Epithelial cell of proximal tubule (primary cell): ENCODE measurements at regions not wholly inside any gene's neighbourhood (a gene's known extent, or its start where the extent isn't known, plus 50 kb on each side); places are given as distances from the start of the nearest gene placed in this dataset.

Experiments used
- DNase-seq: peaks from one replicate; pipeline ENCODE4 v3.0.0-alpha.2; 2011; ENCODE audit warnings: low read depth
- H3K4me3 ChIP-seq: 2 replicates; pipeline ENCODE4 v1.5.1; 2011; ENCODE audit warnings: low read depth, mild to moderate bottlenecking, low read length
- TF ChIP-seq, protein P1 (sequence below): conservative IDR thresholded peaks from 2 replicates; pipeline ENCODE4 v1.5.1; 2012; ENCODE audit warnings: low read depth, mild to moderate bottlenecking, low read length

DNA sequence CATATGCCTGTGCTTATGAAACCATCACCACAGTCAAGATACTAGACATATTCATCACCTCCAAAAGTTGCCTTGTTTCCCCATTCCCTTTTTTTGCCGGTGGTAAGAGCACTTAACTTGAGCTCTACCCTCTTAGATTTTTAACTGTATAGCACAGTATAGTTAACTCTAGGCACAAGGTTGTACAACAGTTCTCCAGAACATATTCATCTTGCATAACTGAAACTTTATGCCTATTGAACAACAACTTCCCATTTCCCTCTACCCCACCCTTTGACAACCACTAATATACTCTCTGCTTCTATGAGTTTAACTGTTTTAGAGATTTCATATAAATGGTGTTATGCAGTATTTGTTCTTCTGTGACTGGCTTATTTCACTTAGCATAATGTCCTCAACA lies 119.3 kb downstream of the ASB9 start:
- DNase-seq = no peak
- H3K4me3 ChIP-seq = no peak overlapping the region
- TF ChIP-seq, protein P1, sequence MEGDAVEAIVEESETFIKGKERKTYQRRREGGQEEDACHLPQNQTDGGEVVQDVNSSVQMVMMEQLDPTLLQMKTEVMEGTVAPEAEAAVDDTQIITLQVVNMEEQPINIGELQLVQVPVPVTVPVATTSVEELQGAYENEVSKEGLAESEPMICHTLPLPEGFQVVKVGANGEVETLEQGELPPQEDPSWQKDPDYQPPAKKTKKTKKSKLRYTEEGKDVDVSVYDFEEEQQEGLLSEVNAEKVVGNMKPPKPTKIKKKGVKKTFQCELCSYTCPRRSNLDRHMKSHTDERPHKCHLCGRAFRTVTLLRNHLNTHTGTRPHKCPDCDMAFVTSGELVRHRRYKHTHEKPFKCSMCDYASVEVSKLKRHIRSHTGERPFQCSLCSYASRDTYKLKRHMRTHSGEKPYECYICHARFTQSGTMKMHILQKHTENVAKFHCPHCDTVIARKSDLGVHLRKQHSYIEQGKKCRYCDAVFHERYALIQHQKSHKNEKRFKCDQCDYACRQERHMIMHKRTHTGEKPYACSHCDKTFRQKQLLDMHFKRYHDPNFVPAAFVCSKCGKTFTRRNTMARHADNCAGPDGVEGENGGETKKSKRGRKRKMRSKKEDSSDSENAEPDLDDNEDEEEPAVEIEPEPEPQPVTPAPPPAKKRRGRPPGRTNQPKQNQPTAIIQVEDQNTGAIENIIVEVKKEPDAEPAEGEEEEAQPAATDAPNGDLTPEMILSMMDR = no peak

DNA sequence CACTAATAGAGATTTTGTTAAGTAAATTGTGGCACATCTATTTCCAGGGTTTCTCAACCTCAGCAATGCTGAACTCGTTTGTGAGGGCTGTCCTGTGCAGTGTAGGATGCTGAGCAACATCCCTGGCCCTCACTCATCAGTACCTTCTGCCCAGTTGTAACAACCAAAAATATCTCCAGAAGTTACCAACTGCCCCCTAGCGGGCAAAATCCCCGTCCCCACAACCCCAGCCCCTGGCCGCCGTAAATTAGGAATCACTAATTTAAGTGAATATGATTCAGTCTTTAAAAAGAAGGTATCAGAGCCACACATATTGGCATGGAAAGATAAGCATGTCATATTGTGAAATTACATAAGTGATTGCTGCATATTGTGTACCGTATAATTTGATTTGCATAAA lies 123.4 kb downstream of the ASB9 start:
- no peak overlapping the region for H3K4me3 ChIP-seq
- TF ChIP-seq, protein P1 = peak; percentile 40
- DNase-seq = no peak

- no peak for DNase-seq
- TF ChIP-seq, protein P1 = no peak
- H3K4me3 ChIP-seq = no peak overlapping the region
Measured at GRCh38 chrX:15143825-15144121, 126.1 kb downstream of the ASB9 start.

DNA sequence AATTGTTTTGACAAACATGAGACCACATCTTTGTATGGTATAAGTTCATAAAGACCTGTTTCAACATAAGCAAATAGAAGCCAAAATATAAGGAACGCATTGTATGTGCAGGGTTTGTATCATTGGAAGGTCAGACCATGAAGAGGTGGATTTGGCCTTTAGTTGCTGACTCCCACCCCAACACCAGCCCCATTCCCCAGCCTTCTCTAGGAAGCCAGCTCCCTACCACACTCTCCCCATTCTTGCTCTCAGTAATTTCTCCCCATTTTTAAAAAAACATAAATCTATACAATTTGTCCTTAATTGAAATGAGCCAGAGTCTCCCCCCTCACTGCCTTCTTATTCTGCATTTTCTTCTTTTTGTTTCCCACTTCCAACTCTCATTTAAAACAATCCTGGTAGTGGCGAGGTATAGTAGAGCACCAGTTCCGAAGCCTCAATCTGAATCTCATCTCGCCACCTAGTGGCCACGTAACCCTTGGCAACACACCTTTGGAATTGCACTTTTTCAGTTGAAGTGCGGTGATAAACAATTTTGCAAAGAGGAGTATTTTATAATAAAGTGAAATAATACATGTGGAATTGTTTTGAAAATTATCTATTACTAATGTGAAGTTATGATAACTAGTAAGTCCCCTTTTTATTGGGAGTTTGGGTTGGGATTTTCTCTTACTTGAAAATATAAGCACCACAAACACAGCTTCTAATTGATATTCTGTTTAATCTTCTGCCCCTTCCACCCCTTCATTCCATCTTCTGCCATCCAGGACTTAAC lies 126.6 kb downstream of the ASB9 start:
- TF ChIP-seq, protein P1 = peak; percentile 71
- no peak overlapping the region for H3K4me3 ChIP-seq
- no peak for DNase-seq

DNA sequence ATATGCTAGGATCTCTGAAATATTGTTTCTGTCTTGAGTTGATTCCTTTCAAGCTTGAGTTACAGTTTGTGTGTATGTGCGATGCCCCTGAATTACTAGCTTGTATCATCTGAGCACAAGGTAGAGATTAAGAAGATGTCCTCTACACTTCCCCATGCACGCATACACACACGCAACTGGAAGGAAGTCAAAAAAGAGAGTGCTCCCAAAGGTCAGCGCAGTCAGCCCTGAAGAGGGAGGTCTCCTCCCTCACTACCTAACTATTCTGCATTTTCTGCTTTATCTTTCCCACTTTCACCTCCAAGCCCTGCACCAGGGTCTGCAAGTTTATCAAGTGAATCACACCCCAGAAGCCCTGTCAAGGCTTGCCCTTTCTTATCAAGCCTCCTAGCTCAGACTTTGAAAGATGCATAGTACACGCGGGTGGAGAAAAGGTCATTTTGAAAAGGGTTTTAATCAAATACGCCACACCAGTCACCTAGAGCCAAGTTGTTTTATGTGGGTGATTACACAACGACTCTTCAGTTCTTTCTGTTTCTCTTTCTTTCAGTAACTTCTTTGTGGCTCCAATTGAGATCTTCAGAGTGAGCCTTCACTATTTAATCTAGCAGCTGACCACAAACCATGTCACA lies 127.7 kb downstream of the ASB9 start:
- DNase-seq = no peak
- TF ChIP-seq, protein P1 = no peak

GRCh38 chrX:15136795-15137194 lies 133.1 kb downstream of the ASB9 start:
- DNase-seq = no peak
- no peak overlapping the region for H3K4me3 ChIP-seq
- TF ChIP-seq, protein P1 = no peak

More for the DNA sequence above, 127.7 kb downstream of the ASB9 start:
- H3K4me3 ChIP-seq = no peak overlapping the region

- DNase-seq = no peak
- no peak overlapping the region for H3K4me3 ChIP-seq
- TF ChIP-seq, protein P1 = no peak
Measured at GRCh38 chrX:15129412-15129811, 140.5 kb downstream of the ASB9 start.
